Muscle layer of colon (tissue), 2 donors: ENCODE measurements at regions not wholly inside any gene's neighbourhood (a gene's known extent, or its start where the extent isn't known, plus 50 kb on each side); places are given as distances from the start of the nearest gene placed in this dataset.
"Not testable (repeated sequence)": the region's sequence is repeated elsewhere in the genome, so short reads cannot be mapped to it uniquely, and the experiment has no call there.

Experiments used
- H3K27ac ChIP-seq: one replicate; pipeline ENCODE4 v1.7.0; 2013; ENCODE audit warnings: low read depth, mild to moderate bottlenecking, low read length, moderate library complexity
- H3K27me3 ChIP-seq, 2 donors: one replicate each; pipeline ENCODE4 v1.7.0; 2013; ENCODE audit warnings: low read length in 2 of 2, mild to moderate bottlenecking in 2 of 2; ENCODE audit not compliant: insufficient read depth in 2 of 2, control insufficient read depth in 1 of 2
- H3K36me3 ChIP-seq: one replicate; pipeline ENCODE4 v1.7.0; 2013; ENCODE audit warnings: mild to moderate bottlenecking, low read length; ENCODE audit not compliant: insufficient read depth
- H3K4me1 ChIP-seq: one replicate; pipeline ENCODE4 v1.7.0; 2013; ENCODE audit warnings: mild to moderate bottlenecking, low read length; ENCODE audit not compliant: insufficient read depth
- H3K4me3 ChIP-seq, 2 donors: one replicate each; pipeline ENCODE4 v1.7.0; 2013; ENCODE audit warnings: low read length in 2 of 2, low read depth in 1 of 2, mild to moderate bottlenecking in 1 of 2, moderate library complexity in 1 of 2
- H3K9ac ChIP-seq: one replicate; pipeline ENCODE4 v1.7.0; 2013; ENCODE audit warnings: low read length
- H3K9me3 ChIP-seq: one replicate; pipeline ENCODE4 v1.7.0; 2013; ENCODE audit warnings: mild to moderate bottlenecking, low read length
- donor health status: abdominal sarcoma.
- donor health status: Adenocarcinoma of cecum.

DNA sequence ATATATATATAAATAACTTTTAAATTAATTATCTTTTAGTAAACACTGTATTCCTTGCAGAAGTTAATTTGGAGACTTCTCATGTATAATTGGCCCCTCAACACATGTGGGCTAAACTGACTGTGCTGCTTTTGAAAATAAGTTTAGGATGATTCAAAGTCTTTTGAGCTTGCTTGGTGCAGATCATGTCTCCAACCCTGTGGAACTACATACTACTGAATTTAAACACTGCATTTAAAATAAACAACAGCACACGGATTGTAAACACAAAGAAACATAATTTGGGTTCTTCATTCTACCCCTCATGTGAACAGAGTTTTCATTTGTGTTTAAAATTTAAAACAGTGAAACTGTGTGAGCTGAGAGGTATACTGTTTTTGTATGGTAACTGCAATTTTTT is 167.7 kb downstream of the DDX1 start:
- Histone ChIP-seq H3K27me3 (no peaks in the 10 kb centered on the region), H3K27ac (no peak overlapping the region), H3K4me1 (no peaks in the 10 kb centered on the region), H3K9ac (no peak overlapping the region), H3K9me3 (no peaks in the 10 kb centered on the region), H3K36me3 (no peaks in the 10 kb centered on the region), H3K4me3 (no peak overlapping the region)

DNA sequence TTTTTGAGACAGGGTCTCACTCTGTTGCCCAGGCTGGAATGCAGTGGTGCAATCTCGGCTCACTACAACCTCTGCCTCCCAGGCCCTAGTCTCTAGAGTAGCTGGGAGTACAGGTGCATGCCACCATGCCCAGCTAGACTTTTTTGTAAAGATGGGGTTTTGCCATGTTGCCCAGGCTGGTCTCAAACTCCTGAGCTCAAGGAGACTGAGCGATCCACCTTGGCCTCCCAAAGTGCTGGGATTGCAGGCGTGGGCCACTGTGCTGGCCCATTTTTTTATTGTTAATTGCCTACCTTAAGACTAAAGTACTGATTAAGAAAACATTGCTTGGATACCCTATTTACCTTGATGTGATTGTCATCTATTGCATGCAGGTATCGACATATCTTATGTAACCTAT is 168.1 kb downstream of the DDX1 start:
- H3K9me3 ChIP-seq, H3K9ac ChIP-seq, H3K36me3 ChIP-seq: not testable (repeated sequence)

DNA sequence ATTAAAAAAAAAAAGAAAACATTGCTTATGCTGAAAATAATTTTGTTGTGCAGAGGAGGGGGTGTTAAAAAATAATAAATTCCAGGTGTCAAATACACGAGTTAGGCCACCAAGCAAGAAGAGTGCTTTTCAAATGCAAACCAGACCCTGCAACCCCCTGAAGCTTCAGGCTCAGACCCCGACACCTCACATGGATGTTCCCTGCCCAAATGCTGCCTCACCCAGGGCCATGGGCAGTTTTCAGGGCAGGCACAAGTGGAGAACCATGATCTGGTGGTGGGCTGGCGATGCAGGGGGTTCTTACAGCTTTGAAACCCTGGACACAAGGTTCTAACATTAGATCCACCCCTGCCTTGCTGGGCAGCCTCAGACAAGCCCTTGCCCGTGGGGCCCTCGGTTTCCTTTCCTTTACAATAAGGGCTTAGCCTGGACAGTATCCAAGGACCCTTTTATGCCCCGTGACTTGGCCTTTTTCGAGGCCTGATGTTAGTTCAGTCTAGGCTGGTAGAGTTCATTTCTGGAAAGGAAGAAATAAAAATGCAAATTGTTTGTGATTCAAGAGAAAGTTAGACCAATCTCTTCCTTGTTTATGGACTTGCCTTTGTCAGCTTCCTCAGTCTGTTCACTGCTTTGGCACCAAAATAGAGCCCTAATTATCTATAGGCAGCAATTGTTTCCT is 168.7 kb downstream of the DDX1 start:
- no peaks in the 10 kb centered on the region for H3K9me3 ChIP-seq
- H3K9ac ChIP-seq, result no peak overlapping the region
- H3K36me3 ChIP-seq, result no peaks in the 10 kb centered on the region
- H3K27me3 ChIP-seq, result no peaks in the 10 kb centered on the region
- no peak overlapping the region for H3K27ac ChIP-seq
- H3K4me1 ChIP-seq, result no peaks in the 10 kb centered on the region
- H3K4me3 ChIP-seq, result no peak overlapping the region

More for the DNA sequence above, 168.1 kb downstream of the DDX1 start:
- H3K4me3 ChIP-seq, H3K27me3 ChIP-seq, H3K4me1 ChIP-seq, H3K27ac ChIP-seq: not testable (repeated sequence)

DNA sequence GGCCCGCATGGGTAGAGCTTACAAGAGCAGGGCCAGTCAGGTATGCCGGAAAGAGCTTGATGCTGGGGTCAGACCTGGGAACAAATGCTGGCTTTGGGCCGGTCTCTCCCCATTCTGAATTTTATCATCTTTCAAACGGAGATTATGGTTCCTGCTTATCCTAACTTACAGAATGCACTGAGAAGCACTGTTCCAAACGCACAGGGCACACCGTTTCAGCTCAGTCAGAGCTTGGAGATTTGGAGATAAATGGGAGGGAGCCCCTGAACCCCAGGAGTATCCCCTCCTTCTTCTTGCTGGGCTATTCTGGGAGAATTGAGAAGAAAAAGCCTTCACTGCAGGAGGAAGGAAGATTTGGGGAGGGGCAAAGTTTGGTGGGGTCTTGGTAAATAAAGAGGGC is 169.4 kb downstream of the DDX1 start:
- Histone ChIP-seq H3K4me3 (no peak overlapping the region), H3K36me3 (no peaks in the 10 kb centered on the region), H3K27me3 (no peaks in the 10 kb centered on the region), H3K9me3 (no peaks in the 10 kb centered on the region), H3K27ac (no peak overlapping the region), H3K9ac (no peak overlapping the region), H3K4me1 (no peaks in the 10 kb centered on the region)

DNA sequence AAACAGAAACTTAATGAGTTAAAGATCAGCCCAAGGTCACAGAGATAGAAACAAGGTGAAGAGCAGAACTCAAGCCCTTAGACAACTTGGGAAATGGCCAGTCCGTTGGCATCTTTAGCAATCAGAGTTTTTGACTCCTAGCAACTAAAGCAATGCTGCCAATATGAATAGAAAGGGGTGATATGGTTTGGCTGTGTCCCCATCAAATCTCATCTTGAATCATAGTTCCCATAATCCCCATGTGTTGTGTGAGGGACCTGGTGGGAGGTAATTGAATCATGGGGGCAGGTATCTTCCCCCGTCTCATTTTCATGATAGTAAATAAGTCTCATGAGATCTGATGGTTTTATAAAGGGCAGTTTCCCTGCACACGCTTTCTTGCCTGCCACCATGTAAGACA is 170.2 kb downstream of the DDX1 start:
- no peak overlapping the region for H3K9ac ChIP-seq
- H3K4me3 ChIP-seq, result no peak overlapping the region
- no peaks in the 10 kb centered on the region for H3K4me1 ChIP-seq
- H3K27ac ChIP-seq, result no peak overlapping the region
- H3K9me3 ChIP-seq, result no peaks in the 10 kb centered on the region
- no peaks in the 10 kb centered on the region for H3K27me3 ChIP-seq
- H3K36me3 ChIP-seq, result no peaks in the 10 kb centered on the region

DNA sequence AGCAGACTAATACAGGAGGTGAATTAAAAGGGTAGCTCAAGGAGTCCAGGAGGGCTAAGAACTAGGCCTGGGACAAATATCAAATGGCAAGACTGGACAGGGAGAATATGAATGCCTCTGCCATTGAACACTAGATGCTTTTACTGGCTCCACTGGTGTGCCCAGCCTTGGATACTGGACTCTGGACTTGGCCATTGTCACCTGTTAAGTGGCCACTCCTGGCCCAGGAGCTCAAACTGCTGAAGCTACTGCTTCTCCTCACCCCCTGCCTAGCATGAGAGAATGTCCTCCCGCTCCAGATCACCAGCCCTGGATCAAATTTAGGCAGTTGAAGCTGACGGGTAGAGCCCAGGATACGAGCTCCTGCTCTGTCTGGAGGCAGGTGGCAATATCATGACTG is 170.8 kb downstream of the DDX1 start:
- Histone ChIP-seq H3K9ac (no peak overlapping the region), H3K4me1 (no peaks in the 10 kb centered on the region), H3K27me3 (no peaks in the 10 kb centered on the region), H3K9me3 (no peaks in the 10 kb centered on the region), H3K4me3 (no peak overlapping the region), H3K36me3 (no peaks in the 10 kb centered on the region), H3K27ac (no peak overlapping the region)

DNA sequence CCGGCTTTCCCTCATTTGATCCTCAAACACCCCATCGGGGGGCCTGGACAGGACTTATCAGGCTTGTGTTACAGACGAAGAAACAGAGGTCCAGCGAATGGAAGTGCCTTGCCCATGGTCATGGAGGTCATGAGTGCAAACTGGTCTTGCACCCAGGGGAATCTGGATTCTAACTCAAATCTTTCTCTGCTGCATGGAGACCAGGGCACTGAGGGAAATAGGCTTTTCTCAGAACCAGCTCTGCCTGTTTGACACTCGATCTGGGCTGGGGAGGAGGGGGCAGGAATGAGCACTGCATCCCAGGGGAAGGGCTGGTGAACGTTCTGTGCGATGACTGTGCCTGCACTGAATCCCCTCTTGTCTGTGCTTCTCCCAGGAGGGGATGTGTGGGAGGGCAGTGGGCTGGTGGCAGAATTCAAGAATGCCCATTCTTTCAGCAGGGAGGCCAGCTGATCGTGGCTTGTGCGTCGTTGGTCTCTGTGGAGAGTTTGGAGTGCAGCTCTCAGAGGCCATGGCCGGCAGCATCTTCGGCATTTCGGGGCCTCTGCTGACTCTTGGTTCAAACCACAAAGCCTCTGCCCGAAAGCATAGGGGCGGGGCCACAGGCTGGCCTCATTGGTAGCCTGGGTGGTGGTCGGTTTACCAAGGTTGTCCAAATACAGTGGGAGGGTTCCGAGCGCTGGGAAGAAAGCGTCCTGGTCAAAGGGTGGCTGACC is 171.6 kb downstream of the DDX1 start:
- no peaks in the 10 kb centered on the region for H3K36me3 ChIP-seq
- no peaks in the 10 kb centered on the region for H3K27me3 ChIP-seq
- no peak overlapping the region for H3K9ac ChIP-seq
- no peaks in the 10 kb centered on the region for H3K9me3 ChIP-seq
- H3K27ac ChIP-seq, result no peak overlapping the region
- no peaks in the 10 kb centered on the region for H3K4me1 ChIP-seq
- H3K4me3 ChIP-seq, result no peak overlapping the region

DNA sequence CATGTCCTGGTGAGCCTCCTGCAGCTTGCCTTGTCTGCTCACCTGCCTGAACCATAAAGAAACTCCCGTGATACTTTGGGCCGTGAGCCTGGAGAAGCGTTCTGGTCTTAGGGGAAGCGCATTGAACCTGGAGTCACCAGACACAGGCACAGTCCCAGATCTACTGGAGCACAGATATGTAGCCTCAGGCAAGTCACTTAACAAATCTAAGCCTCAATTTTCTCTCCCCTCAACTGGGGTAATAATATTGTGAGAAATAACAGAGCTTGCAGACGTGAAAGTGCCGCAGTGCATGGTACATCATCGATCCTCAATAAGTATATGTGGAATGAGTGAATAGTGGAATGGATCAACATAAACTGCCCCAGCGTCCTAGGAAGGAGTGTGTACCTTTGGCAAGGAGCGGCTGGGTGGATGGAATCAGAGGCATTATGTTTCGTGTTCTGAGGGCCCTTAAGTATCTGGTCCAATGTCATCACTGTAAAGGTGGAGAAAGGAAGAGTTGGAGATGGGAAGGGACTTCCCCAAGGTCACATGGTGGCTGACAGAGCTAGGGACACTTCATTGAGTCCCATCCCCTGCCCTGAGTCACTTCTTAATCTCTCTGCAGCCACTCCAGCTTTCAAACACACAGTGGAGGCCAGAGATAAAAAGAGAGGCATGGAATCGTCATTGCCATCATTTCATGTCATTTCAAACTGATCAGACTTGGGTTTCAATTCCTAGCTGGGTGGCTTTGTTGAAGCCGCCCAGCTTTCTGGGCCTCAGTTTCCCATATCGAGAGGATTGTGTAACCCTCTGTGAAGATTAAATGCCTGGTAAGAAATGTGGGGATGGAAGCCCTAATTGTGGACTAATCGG is 172.4 kb downstream of the DDX1 start:
- Histone ChIP-seq H3K4me1 (no peaks in the 10 kb centered on the region), H3K36me3 (no peaks in the 10 kb centered on the region), H3K9ac (no peak overlapping the region)

DNA sequence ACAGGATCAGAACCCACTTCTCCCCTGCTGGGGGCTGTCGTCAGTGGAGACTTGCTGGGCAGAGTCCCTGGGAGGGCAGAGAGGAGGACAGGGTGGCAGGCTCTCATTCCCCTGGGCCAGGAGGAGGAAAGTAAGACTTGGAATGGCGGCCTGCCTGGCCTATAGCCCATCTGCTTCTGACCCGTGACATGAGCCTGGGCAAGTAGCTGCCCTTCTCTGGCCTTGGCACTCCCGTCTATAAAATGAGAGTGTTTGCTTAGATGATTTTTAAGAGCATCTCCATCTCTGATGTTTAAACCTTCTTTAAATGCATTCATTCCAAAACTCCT is 173.0 kb downstream of the DDX1 start:
- Histone ChIP-seq H3K4me1 (no peaks in the 10 kb centered on the region), H3K36me3 (no peaks in the 10 kb centered on the region), H3K4me3 (no peak overlapping the region), H3K27me3 (no peaks in the 10 kb centered on the region), H3K27ac (no peak overlapping the region), H3K9me3 (no peaks in the 10 kb centered on the region), H3K9ac (no peak overlapping the region)

More for the DNA sequence above, 172.4 kb downstream of the DDX1 start:
- Histone ChIP-seq H3K9me3 (no peaks in the 10 kb centered on the region), H3K27ac (no peak overlapping the region), H3K27me3 (no peaks in the 10 kb centered on the region), H3K4me3 (no peak overlapping the region)

DNA sequence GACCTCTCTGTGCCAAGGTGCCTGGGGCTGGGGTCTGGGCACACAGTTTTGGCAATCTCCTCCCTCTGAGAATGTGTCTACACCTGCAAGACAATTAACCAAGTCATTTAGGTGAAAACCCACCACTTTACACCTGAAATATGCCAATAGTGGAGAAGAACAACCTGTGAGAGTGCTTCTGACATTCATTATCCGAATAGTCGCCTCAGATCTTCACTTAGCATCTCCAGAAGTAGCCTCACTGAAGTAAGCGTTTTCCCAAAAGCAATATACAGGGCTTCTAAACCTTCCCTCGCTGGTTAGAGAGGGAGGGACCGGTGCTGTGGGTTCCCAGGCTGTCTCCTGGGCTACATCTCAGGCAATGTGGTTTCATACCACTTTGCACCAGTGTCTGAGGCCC is 173.5 kb downstream of the DDX1 start:
- Histone ChIP-seq H3K4me1 (no peaks in the 10 kb centered on the region), H3K36me3 (no peaks in the 10 kb centered on the region), H3K27ac (no peak overlapping the region), H3K9ac (no peak overlapping the region), H3K9me3 (no peaks in the 10 kb centered on the region), H3K4me3 (no peak overlapping the region), H3K27me3 (no peaks in the 10 kb centered on the region)

DNA sequence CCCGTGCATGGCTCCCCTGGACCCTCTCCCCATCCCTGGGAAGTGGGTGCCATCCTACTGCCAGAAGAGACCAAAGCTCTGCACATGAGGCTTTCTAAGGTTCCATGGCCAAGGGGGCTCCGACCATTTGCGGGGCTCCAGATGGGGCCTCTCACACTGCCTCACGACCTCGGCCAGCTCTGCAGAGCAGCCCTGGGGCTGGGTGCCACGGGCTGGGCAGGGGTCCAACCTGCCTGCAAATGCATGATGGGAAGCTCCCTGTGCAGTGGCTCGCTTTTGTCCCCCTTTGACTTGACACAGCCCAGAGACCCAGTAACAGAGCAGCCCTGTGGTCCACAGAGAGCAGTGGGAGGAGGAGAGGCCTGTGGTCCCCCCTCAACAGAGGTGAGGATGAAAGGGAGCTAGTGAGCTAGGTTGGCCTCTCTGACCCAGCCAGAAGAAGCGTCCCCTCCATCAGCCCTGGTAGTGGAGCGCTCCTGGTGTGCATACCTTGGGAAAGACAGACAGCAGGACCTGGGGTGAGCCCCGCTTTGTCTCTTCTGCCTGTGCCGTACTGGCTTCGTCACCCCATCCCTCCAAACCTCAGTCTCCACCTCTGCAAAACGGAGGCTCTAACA is 174.1 kb downstream of the DDX1 start:
- Histone ChIP-seq H3K4me1 (no peaks in the 10 kb centered on the region), H3K9me3 (no peaks in the 10 kb centered on the region), H3K27me3 (no peaks in the 10 kb centered on the region), H3K4me3 (no peak overlapping the region), H3K27ac (no peak overlapping the region), H3K36me3 (no peaks in the 10 kb centered on the region), H3K9ac (no peak overlapping the region)
